HG02884 (cell line): ENCODE measurements at regions not wholly inside any gene's neighbourhood (a gene's known extent, or its start where the extent isn't known, plus 50 kb on each side); places are given as distances from the start of the nearest gene placed in this dataset.
A peak's percentile ranks its signal among the peaks of the same experiment; 100 is the strongest.
"Not testable (repeated sequence)": the region's sequence is repeated elsewhere in the genome, so short reads cannot be mapped to it uniquely, and the experiment has no call there.

Experiments used
- ATAC-seq: cut with Tn5 transposase; IDR thresholded peaks from one replicate; pipeline ENCODE4 v1.9.1; 2021; ENCODE audit warnings: mild to moderate bottlenecking, moderate library complexity; ENCODE audit not compliant: unreplicated experiment

DNA sequence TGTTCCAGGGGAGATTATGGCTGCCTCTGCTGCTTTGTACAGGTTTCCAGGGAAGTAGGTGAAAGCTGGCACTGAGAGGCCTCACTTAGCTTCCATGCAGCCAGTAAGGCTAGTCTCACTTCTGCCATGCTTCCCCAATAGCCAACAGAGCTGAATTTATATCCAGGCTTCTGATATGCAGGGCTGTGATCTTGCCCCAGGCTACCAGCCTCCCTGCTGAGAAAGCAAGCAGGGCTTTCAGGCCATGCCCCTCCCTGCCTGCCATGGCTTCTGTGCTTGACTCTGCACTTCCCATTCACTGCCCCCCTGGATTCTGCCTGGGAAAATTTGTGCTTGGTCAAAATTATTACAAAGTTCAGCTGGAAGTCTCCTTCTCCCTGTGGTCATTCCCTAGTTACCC lies 302.1 kb upstream of the FBXO33 start:
- ATAC-seq: no peak

DNA sequence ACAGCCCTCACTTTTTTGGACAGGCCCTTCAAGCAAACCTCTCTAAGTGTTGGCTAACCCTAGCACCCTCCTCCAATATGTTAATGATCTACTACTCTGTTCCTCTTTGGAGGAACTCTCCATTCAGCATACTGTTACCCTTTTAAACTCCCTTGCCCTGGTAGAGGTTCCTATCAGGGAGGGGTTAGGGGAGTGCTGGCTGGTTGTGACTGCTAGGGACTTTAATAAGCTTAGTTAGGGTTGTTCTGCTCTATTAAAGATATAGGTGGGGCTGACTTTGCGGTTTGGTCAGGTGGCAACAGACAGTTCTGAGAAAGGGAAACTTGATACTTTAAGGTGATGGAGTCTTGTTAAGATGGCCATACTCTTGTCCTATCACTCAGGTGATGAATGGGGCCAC lies 301.5 kb upstream of the FBXO33 start:
- no peak for ATAC-seq

DNA sequence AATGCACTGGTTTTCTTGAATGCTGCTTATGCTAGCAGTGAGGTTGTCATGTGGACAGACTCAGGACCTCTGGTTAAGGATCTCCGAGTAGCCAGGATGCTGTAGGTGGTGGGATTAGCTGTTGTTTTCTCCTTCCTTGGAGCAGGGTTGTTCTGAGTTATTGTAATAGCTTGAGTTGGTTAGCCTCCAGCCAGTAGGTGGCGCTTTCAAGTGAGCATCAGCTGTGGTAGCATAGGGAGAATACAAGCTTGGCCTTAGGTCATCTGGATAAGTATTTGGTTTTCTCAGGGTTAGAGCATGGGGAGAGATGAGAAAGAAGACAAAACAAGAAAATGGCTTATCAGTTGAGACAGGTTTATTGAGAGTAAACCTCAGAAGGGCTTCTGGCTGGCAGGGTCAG lies 299.7 kb upstream of the FBXO33 start:
- ATAC-seq: peak; percentile 78

DNA sequence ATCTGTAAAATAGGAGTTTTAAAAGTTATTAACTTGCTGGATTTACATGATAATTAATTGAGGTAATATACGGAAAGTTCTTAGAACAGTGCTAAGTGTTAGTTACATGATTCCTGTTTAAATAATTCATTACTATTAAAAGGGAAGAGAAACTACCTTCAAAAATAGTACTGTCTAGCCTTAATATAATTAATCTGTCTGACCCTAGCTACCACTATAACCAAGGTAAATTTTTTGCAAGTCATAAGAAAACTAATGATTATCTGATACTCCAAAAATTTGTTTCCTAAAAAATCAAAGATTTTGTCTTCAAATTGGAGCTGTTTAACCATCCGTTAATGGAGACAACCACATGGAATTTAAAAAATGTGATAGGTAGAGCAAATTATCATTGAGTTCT lies 294.3 kb upstream of the FBXO33 start:
- no peak for ATAC-seq

DNA sequence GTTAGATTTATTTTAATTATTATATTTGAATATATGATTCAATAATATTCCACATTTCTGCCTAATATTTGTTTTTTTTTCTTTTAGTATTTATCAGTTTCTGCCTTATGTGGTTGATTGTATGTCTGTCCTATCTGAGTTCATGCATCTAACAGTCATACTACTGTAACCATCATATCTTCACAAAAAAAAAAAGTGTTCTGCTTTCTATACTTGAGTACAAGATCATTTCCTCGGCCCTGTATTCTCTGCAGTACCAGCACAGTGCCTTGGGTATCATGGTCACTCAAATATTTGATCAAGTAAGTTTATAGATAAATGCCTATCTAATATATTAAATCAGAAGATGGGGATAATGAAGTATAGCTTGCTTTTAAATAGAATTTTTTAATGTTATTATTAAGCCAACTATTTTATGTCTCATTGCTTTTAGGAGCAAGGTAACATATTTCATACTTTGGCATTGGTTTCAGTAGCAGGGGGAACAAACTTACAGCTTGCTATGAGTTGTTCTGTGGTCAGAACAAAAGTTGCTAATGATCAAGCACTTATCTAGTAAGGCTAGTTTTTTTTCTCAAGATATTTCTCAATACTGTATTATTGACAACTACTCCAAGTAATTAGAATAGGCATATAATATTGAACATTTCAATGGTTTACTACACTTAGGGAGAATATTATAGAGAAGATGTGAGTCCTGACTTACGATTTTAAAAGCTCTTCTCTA lies 290.5 kb upstream of the FBXO33 start:
- ATAC-seq: no peak

DNA sequence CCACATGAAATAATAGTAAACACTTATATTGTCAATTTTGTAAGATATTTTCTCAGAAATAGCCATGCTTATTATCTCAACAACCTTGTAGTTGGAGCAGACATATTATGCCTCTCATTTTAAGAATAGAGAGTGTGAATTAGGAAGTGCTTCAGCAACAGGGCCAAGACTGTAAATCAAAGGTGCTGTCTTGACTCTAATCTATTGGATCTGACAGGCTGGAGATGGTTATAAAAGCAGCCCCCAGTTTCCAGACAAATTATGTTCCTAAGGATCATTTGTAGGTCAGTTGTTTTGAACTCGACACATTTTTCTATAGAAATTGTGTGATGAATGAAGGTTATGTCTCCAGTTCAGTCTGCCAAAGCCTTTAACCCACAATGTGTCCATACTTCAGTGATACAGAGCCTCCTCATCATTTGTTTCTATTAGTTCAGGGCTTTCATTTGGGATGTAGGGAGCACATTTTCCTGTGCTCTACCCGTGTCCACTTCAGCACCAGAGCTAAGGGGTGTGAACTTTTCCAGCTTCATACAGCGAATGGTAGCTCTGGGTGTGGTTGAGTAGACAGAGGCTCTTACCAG lies 284.8 kb upstream of the FBXO33 start:
- no peak for ATAC-seq

DNA sequence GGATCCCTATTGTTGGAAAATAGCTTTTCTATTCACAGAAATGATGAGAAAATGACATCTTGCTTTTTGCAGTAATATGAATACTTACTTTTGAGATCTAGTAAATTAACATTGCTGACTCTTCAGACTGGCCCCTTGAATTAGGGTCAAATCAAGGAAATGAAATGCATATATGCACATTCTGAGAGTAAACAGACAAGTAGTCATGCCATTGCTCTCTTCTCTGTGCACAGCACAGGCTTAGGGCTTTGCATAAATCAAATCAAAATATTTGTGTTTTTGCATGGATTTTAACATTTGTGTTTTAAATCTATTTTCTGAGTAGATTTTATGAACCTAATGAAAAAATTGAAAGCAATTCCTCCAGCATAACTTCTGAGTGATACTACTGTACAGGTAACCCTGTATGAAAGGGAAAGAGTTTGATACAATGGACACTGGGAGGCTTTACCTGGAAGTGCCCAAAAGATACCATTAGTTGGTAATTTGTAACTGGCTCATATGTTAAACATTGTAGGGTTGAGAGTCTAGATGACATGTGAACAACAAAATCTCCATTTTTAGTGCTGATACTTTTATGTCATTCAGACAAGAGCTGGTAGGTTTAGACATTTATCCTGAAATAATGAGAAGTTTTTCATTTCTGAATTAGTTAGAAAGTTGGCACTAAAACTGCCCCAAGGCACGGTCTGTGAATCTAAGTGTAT lies 280.2 kb upstream of the FBXO33 start:
- no peak for ATAC-seq

DNA sequence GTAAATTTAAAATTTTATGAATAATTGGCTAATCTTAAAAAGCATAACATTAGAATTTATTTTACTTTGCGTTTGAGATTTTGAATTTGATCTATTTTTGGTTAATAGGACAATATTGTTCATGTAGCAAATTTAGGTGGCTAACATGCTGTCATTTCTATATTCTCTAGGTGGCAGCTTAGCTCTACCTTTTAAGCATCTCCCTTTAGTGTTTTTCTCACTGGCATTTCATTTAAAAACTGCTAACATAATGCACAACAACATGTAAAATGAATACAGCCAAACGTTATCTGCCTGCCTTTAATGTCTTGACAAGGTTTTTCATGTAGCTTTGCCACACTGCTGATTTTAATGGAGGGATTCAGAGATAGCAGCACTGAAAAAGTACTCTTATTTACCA lies 272.4 kb upstream of the FBXO33 start:
- no peak for ATAC-seq

DNA sequence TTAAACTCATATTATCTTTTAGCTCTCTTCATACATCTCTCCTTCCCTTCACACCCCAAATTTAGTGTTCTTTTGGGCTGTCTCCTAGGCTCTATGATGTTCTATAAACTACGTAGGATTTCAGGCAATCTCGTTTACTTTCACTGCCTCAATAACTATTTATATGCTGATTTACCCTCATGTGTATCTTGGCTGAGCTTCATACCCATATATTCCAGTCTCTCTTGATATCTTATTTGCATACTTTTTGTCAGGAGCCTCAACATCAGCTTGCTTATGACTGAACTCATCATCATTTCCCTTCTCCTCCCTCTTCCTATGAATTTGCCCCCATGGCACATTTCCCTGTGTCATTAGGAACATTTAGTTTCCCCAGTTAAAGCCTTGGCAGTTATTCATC lies 262.1 kb upstream of the FBXO33 start:
- ATAC-seq: no peak

DNA sequence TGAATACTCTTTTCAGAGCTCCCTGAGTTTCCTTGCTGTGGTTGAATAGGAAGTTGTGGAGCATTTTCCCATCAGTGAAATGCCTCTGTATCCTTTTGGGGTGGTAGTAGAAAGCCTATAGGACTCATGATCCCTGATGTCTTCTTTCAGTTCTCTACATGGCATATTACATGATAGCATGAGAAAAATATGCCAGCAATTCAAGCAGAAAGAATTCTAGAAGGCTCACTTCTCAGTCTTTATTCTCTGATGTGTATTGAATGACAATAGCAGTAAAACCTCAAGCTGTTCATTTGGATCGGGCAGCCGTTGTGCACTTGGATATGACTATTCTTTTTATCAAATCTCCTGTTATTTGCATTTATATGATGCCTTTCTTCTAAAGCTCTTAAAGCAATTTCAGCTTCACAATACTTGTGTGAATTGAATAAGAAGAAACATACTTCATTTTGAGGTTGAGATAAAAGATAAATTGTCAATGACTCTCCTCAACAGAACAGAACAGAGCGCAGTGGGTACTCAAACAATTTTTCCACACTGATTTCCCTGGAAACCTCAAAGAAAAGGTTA lies 251.5 kb upstream of the FBXO33 start:
- ATAC-seq: no peak

DNA sequence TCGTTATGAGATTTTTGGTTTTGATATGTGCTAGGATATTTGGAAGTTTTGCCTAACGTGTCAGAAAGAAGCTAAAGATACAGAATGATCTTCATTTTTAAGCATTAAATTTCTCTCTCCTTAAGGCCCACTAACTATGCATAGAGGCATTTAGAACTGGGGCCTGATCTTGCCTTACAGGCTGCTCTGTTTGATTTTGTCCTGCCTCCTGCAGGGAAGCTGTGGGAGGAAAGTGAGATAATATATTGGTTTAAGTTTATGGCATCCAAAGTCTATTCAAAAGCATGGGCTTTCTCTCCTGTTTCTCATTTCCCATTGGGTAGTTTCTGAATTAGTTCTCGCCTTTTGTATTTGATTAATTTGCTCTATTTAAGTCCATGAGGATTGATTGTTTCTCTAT lies 250.3 kb upstream of the FBXO33 start:
- ATAC-seq: no peak

DNA sequence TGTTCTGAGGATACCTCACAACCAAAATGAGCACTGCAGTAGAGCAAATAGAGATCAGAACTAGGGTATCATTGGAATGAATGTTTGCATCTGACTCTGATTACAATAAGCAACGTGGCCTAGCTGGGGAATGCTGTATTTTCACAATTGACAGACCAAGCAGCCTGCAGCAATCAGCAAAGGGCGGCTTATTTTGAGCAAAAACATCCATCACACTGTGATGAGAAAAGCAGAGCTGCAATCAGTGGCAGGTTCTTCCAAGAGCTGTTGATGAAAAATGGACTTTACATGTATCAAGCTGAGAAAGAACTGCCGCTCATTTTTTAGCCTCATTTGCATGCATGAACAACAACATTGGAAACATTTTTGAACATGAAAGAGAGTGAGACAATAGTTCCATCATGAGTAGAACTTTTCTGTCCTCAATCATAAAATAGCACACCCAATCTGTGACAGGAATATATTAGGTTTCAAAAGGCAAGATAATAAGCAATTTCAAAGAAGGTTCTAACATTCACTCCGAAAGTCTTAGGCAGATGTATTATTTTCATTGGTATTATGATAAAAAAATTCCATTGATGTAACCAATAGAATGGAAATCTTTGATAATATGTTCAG lies 249.7 kb upstream of the FBXO33 start:
- ATAC-seq: no peak

DNA sequence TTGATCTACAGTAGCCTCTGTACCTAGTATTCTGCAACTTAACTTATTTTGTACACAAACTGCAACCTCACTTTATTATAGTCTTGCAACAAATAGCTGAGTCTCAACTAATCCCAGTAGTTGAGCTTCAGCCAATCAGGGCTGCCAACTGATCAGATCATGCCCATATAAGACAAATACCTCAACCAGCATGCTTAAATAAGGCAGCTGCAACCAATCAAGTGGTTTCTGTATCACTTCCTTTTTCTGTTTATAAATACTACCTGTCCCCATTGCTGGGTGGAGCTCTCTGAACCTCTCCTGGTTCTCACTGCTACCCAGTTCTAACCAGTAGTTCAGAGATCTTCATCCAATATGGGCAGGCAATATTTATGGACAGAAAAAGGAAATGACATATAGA lies 248.5 kb upstream of the FBXO33 start:
- peak; percentile 90 for ATAC-seq

DNA sequence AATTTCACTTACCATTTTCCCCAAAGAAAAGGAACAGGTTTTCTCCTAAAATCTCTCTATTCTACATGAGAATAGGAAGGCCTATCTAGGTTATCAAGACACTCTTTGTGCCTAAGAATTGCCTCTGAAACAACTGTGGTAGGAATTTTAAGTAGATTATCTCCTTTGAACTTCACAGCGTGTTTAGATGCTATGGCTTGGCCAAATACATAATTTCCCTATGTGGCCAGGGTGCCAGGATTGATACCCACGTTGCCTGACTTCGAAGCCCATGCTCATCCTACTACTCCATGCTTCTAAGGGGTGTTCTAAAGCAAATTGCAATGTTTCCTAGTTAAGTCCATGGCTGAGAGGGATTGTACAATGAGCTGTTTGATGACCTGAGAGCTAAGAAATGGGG lies 241.5 kb upstream of the FBXO33 start:
- no peak for ATAC-seq

DNA sequence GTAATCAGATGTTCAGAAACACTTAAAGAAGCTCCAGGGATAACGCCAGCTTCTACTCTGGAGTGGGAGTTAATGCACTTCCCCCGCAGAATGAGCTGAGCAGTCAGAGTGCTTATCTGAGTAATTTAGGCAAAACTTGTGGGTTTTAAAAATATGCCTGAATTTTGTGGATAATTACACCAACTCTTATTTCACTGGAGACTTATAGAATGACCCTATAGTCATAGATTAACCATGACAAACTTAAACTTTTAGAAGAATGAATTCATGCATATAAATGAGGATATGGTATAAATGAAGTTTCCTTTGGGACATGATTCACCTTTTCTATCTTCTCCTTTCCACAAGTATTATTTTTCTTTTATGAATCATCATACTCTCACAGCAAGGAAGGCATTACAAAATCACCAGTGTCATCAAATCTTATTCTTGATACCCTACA lies 241.1 kb upstream of the FBXO33 start:
- no peak for ATAC-seq

DNA sequence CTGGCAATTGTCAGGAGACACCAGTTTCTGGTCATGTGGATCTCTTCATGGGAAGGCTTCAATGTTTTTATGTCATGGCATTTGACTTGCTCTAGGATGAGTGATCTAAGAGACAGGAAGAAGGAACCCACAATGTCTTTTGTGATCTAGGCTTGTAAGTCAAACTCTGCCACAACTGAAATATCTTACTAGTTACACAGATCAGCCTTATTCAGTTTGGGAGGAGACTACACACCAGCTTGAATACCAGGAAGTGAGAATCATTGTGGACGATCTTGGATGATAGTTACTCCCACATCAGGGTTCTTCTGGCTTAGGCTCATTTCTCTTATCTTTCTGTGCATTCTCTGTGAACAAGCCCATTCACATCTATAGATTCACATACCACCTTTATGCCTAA lies 236.2 kb upstream of the FBXO33 start:
- no peak for ATAC-seq

DNA sequence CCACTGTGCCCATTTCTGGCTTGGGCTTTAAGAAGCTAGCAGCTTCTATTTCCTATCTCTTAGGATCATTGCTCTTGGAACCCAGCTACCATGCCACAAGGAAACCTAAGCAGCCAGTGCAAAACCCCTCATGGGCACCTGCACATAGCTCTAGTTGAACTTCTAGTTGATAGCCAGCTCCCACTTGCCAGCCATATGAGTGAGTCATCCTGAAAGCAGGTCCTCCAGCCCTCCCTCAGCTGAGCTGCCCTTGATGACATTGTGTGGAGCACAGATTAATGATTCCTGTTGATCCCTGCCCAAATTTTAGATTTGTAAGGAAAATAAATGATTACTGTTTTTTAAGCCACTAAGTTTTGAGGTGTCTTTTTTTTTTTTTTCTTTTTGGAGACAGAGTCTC lies 234.2 kb upstream of the FBXO33 start:
- ATAC-seq: no peak

DNA sequence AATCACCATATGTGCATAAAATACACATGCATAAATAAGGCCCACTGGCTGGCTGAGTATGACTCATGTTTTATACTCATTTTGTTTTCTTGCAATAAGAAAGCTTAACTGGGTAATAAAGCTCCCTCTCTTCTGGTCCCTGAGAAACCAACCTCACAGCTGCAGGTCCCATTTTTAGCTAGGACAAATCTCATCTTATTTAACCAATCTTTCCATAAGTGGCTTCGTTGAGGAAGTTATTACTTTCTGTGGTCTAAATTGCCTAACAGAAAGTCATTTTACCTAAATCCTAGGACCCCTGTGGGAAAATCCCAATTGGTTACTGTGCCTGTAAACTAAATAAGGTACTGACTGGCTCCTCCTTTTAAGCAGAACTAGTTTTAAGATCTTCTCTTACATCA lies 232.8 kb upstream of the FBXO33 start:
- ATAC-seq: peak; percentile 51

DNA sequence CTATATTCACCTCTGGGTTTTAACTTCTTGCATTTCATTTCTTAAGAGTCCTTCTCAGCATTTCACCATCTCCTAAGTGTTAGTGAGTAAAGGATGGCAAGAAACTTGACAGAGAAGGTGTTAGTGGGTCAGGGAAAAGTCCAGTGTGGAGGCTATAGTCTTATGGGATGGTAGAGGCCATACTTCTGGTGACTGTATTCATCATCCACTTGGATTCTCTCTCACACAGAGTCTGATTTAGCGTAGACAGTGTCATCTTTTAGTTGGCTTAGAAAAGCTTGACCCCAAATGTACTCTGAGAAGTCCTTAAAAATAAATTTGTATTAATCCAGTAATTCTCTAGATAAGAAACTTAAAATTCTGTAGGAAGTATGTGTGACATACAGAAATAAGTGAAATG lies 232.4 kb upstream of the FBXO33 start:
- peak; percentile 17 for ATAC-seq

DNA sequence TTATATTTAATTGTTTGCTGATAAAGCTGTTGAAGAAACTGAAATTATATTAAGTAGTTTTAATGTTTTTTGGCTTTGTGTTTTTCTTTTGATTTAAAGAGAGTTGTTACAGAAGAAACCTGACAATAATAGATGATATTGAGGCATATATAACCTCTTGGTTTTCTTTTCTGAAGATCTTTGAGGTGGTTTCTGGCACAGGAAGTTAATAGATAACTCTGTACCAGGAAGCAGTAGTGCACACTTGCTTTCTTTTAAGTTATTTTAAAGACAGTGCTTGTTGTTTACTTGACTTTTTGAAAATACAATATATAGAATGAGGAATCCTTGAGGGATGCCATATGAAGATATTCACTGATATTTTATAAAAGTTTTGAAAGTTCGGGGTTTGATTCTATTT lies 209.0 kb upstream of the FBXO33 start:
- ATAC-seq: no peak

DNA sequence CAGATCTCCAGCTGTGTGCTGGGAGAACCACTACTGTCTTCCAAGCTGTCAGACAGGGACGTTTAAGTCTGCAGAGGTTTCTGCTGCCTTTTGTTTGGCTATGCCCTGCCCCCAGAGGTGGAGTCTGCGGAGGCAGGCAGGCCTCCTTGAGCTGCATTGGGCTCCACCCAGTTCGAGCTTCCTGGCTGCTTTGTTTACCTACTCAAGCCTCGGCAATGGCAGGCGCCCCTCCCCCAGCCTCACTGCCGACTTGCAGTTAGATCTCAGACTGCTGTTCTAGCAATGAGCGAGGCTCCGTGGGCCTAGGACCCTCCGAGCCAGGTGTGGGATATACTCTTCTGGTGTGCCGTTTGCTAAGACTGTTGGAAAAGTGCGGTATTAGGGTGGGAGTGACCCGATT lies 206.8 kb upstream of the FBXO33 start:
- ATAC-seq: not testable (repeated sequence)

DNA sequence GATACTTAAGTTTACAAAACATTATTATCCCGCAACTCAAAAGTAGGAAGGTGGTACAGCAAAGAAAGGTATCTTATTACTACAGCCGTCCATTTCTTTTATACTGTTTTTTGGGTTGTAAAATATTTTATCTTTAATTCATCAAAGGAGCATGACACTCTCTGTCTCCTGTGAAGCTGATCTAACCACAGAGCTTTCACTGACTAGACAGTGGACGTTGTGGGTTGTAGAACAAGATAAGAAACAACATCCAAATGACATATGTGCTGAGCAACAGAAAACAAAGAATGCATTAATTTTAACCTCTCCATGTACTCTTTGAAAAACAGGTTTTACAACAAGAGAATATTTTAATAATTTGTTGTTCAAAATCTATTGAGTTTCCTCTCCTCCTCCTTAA lies 195.9 kb upstream of the FBXO33 start:
- ATAC-seq: no peak
